ENCODE measurements at regions not wholly inside any gene's neighbourhood (a gene's known extent, or its start where the extent isn't known, plus 50 kb on each side); places are given as distances from the start of the nearest gene placed in this dataset.
"Not testable (repeated sequence)": the region's sequence is repeated elsewhere in the genome, so short reads cannot be mapped to it uniquely, and the experiment has no call there.

DNA sequence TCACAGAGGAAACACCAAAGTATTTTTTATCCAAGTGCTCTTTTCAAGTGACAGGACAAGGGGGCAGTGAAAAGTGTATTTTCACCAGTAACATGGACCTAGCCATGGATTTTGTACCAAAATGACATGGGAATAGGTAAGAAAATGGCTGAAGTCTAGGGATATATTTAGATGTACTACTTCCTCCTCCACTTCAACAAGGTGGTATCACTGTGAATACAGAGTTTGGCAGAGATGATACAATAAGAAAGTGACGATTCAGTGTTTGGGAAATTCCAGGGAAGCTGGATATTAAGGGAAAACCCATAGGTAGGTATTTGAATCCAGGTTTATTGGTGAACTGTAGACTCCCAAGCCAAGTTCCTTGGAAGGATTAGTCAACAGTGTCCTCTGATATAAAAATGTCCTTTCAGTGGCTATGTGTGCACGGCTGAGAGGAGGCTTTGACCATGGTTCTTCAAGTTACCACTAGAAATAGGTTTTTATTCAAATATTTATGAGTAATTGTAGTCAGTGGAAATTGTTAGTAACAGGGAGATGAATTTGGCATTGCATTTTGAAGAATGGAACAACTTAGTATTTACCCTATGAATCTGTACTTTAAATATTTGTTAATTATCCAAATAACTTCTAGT is 356.0 kb upstream of the CITED2 start:
- no peak for DNase-seq (ENCODE audit: low read depth in 2 of 2)

DNA sequence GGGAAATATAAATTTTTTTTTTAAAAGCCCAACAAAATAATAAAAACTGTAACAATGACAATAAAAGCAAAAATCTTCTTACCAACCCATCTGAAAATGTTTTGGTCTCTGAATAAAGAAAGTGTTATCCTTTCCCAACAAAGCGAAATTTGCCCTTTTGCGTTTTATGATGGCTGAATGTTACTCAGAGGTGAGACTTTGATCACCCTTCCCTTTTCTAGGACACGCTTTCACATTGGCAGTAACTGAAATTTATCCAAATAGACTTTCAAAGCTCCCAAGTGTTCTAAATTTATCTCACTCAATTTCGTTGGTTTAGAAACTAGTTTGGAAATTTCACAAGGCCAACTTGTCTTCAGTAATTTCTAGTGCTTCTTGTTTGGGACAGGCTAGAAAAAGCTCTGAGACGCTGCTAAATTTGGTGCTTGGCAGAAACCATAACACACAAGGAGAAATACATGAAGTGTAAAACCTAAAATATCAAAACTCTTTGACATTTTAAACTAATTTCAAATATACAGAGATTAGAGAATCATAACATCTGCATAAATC is 354.5 kb upstream of the CITED2 start:
- no peak for DNase-seq (ENCODE audit: low read depth in 2 of 2)

DNA sequence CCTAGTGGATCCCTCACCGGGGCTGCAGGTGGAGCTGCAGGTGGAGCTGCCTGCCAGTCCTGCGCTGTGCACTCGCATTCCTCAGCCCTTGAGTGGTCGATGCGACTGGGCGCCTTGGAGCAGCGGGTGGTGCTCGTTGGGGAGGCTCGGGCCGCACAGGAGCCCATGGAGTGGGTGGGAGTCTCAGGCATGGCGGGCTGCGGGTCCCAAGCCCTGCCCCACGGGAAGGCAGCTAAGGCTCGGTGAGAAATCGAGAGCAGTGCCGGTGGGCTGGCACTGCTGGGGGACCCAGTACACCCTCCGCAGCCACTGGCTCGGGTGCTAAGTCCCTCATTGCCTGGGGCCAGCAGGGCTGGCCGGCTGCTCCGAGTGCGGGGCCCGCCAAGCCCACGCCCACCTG is 351.8 kb upstream of the CITED2 start:
- DNase-seq (ENCODE audit: low read depth in 2 of 2), result not testable (repeated sequence)

DNA sequence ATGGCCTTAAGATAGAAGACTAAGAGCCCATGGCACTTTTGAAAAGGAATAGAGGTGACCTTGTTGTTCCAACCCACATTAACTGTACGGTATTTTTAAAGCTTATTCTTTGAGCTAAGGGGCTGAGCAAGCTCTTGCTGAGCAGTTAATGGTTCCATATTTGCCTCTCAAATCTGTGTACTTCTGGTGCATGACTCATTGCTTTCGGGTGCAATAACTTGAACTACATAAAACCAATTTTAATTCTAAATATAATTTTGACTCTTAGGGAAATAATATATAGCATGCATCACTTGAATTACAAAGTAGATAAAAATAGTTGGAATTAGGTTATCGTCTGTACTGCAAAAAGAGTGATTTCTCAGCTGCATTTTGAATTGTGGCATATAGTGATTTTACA is 348.1 kb upstream of the CITED2 start:
- DNase-seq (ENCODE audit: low read depth in 2 of 2), result no peak

DNA sequence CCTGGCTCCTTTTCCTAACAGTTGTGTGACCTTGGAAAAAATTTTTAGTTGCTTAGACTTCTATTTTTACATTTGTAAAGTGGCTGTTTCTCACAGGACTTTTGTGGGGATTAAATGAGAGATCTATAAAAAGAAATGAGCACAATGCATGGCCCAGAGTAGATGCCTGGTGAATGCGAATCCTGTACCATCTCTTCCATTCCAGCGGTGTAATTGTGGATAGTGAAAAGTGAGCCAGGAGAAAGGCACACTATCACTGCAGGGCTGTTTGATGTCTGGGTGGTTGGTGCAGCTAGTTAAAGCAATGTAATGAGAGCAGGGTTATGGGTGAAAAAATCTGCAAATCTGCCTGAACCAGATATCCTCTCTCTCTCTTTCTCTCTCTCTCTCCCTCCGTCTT is 347.5 kb upstream of the CITED2 start:
- no peak for DNase-seq (ENCODE audit: low read depth in 2 of 2)

DNA sequence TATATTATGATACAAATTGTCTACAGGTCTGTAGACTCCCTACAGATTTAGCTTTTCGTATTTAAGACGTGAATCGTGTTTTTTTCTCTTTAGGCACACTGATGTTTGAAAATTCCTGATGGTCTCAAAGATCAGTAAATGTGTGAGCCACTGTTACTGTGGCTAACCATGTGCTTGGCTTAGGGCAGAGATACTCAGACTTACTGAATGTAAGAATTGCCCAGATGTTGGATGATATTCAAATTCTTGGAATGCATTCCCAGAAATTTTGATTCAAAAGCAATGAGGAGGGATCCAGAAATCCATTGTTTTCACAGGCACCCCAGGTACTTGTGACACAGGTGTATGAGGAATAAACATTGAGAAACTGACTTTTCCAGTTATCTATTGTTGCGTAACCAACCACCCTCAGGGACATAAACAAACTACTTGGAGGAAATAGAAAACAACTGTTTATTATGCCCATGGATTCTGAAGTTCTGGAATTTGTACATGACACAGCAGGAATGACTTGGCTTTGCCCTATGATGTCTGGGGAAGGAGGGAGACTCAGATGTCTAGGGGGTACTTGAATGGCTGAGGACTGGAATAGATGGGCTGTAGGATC is 339.6 kb upstream of the CITED2 start:
- DNase-seq (ENCODE audit: low read depth in 2 of 2), result no peak

DNA sequence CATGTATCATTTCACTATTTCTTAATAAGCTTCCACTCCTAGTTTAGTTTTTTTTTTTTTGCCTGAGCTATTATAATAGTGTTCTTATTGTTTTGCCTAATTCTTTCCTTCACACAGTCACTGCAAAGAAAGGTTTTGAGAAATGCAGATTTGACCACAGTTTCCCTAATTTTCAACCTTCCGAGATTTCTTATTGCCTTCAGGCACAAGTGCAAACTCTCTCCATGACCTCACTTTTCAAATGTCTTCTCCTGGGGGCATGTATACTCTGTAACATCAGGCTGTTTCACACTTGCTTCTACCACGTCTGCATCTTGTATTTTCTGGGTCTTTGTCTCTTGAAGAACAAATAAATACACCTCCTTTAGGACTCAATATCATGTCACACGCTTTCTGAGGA is 339.0 kb upstream of the CITED2 start:
- no peak for DNase-seq (ENCODE audit: low read depth in 2 of 2)

DNA sequence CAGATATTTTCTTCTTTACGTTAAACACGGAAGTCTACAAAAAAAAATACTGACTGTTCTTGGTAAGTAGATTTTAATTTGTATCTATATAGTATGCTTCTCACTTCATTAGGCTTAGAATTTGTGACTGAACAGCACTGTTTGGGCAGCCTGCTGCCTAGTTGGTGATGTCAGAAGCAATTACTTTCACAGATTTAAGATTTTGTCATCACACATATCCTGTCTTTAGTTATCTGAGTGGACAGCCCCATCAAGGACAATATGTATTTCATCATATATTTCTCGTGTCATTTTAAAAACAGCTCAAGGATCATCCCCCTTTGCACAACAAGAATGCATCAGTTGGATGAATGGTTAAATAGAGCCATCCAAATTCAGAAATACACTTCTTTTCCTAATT is 338.4 kb upstream of the CITED2 start:
- DNase-seq (ENCODE audit: low read depth in 2 of 2), result no peak

DNA sequence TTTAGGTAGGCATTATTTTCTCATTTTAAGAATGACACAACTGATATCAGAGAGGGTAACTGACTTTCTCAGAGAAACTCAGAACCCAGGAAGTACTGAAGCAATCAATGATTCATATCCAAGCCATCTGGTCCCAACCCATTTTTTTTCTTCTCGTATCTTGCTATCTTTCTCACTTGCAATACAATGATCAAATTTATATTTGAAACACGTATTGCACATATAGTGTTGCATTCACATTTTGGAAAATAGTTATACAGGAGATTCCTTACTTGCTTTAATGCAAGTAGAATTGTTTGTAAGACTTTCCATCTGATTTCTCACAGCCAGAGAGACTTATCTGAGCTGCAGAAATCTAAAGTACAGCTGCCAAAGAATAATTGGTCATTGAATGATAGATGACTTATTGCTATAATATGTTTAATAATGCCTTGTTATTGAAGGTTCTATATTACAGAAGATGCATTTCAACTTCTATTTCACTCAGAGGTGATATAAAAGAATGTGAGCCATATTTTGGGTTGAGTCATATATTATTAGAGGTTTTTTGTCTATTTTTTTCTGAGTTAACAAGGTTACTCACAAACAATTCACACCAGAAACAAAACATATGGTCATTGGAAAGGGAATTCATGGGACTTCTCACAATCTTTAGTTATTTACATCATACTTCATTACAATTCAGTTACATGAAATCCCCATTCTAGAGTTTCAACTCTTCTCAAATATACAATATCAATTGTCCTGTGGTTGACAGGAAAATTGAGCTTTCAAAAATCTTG is 337.5 kb upstream of the CITED2 start:
- no peak for DNase-seq (ENCODE audit: low read depth in 2 of 2)

DNA sequence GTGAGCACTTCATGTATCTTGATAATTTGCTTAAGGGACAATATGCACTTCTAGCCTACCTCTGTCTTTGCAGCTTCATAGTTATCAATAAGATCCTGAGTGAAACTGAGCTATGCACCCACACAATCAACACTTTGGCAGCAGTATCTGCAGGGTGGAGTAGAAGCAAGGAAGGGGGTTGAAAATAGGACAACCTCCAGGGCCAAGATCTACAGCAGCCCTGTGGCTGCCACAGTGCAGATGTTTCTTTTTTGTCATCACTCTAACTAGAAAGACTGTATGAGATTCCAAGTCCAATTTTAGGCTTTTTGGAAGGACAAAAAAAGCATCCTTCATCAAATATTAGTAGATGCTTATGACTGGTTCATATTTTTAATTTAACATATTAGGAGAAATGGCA is 336.1 kb upstream of the CITED2 start:
- no peak for DNase-seq (ENCODE audit: low read depth in 2 of 2)

DNA sequence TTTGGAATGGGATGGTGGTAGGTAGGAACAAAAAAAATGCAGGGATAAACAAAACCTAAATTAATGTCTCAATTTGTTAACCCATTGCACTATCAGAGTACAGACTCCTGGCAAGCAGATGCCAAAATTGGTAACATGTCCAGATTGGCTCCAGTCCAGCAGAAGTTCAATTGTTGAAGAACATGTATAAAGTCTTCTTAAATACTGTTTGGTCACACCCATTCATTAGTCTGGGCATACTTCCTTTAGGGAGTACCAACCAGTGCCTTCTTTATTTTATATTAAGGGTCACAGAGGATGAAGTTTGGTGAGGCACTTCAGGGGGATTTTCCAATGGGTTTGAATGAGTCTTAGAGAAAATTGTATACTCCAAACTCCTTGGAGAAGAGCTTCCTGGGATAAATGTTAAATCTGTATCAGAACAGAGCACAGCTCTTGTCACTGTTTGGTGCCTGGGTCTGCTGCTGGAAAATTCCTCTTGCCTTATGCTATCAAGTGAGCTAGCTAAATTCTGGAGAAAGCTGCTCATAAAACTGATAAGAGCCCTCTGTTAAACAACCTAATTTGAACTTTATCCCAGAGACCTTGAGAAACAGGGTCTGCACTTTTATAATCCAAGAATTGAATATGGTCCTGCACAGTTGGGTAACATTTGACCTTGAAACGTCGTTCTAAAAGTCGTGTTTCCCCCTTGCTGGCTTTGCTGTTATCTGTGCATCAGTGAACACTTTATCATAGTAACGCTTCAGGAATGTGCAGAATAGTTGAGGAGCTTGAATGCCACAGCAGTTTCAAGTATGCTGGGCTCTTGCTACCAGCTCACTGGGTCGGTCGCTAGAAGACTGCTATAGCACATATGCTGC is 334.1 kb upstream of the CITED2 start:
- DNase-seq (ENCODE audit: low read depth in 2 of 2), result no peak

DNA sequence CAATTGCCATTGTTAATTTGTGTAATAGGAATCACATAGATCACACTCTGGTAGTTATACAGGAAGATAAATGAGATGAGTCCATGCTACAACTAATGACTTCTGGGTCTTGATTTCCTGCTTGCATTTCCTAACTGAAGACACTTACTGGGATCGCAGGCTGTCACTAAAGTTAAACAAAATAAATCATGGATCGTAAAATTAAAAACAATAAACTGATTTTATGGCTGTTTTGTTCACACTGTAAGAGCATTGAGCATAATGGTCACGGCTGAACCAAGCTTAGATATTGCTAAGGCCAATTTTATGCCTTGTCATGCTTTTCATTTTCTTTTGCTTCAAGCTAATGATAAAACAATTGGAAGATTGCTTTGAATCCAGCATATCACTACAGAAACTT is 332.5 kb upstream of the CITED2 start:
- DNase-seq (ENCODE audit: low read depth in 2 of 2), result no peak

DNA sequence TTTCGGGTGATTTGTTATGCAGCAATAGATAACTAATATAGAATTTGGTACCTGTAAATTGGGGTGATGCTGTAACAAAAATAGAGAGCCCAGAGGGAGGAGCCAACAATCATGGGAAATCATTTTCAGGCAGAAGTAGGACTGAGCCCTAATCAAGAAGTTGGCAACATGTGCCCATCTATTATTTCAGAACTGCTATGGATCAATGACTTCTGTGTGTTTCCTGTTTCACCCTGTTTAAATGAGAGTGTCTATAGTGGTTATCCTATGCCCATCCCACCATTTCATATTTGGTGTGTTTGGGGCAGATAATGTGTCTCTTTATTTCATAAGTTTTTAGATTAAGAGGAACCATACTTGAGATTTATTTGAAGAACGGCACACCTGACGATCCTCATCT is 330.8 kb upstream of the CITED2 start:
- no peak for DNase-seq (ENCODE audit: low read depth in 2 of 2)

DNA sequence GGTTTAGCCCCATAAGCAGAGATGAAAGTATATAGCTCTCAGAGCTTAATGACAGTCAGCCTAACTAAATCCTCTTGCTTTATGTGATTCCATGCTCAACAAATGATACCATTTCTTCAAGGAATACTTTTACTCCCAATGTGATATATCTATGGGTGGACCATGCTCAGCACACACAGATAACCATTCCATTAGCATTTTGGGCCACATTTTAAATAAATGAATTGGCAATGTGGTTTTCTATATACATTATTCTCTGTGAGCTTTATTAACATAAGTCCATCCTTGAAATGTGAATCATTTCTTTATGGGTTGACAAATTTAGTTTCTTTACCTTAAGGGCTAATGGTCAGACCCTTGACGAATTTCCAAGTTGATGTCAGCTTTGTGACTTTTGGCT is 329.3 kb upstream of the CITED2 start:
- DNase-seq (ENCODE audit: low read depth in 2 of 2), result no peak

DNA sequence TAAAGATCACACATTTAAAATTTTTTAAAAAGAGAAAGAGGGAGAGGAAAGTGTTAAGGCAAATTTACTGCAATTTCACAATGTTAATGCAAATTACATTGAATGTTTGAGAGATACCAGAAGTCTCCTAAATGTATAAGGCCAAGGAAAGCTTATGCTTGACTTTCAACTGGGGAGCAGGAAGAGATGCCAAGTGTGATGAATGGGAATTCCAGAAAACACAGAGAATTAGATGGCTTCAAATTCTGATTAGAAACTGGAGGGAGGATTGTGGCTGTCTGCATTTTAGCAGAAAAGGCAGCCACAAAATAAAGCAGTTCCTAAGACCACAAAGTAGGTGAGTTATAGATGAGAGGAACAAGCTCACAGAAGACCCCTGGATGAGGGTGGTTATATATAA is 328.3 kb upstream of the CITED2 start:
- no peak for DNase-seq (ENCODE audit: low read depth in 2 of 2)

DNA sequence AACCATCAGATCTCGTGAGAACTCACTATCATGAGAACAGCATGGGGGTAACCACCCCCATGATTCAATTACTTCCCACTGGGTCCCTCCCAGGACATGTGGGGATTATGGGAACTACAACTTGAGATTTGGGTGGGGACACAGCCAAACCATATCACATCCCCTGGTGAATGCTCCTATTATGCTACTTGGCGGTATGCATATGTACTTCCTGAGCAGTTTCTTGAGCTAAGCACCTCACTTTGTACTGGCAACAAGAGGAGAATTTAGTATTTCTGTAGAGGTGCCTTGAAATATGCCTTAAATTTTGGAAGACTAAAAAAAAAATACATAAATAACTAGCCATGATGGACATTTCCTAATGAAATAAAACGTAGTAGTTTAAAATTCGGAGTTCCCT is 327.2 kb upstream of the CITED2 start:
- DNase-seq (ENCODE audit: low read depth in 2 of 2), result no peak

DNA sequence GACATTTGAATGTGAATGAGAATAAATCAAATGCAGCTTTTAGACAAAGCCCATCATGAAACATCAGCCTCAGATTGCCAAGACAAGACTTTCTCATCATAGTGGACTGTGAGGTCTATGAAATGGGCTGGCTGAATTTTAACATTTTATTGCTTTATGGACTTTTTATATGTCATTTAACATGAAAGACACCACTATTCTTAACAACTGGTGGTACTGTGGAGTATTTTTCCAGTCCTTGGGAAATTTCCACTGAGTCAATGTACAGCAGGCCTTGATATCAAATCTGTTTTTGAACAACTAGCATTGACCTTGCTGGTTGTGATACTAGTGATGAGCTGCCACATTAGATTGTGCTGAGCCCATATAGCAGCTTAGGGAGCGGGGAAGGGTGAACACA is 326.6 kb upstream of the CITED2 start:
- no peak for DNase-seq (ENCODE audit: low read depth in 2 of 2)

DNA sequence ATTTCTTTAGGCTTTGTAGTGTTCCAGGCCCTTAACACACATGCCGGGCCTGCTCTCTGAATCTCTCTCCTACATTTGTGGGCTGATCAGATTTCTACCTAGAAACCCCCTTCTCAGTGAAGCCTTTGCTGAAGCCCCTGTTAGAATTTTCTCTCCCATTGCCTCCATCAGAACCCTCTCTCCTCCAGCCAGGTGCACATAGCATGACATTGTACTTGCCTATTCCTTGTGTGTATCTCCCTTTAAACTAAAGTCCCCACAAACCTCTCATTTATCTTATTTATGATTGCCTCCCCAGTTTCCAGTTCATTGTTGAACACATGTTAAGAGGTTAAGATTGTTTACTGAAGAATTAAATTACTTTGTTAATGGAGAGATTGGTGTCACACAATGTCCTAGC is 325.5 kb upstream of the CITED2 start:
- no peak for DNase-seq (ENCODE audit: low read depth in 2 of 2)

DNA sequence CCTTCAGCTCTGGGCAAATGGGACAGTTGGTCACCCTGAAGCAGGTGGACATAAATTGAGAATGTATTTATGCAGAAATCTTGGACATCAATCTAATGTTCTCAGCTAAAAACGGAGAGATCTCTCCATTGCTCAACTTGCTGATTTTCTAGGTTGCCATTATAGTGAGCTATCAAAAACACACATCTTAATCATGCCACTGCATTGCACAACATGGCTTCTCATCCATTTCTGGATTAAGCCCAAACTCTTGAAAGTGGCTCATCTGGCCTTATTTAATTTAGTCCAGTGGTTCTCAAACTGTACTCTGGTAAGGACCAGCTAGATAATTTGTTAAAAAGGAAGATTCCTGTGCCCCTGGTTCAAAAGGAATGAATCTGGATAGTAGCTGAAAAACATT is 324.9 kb upstream of the CITED2 start:
- DNase-seq (ENCODE audit: low read depth in 2 of 2), result no peak

DNA sequence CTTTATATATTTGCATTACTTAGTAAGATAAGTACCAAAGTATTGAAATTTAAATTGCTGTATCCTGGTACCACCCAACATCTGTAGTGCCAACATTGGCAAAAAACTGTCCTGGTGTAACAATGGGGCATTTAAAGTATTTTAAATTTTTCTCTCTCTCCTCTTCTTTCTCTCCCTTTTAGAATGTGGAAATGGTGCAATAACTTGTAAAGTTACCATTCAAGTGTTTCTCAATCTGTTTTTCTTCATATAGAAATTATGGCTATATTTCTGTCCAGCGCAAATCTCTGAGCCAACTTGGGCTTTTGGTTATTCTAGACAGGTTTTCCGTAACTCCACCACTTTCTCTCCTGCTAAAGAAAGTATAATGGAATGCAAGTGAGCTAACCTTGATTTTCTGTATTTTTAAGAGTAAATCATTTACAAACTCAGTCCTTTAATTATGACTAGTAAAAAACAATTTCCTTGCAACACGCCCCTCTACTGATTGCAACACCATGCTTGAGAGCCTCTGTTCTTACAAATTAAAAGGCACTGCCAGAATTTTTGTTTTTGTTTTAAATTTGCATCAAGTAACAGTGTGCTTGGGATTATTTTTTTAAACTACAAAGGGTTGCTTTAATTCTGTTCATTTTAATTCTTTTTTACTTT is 324.2 kb upstream of the CITED2 start:
- no peak for DNase-seq (ENCODE audit: low read depth in 2 of 2)

DNA sequence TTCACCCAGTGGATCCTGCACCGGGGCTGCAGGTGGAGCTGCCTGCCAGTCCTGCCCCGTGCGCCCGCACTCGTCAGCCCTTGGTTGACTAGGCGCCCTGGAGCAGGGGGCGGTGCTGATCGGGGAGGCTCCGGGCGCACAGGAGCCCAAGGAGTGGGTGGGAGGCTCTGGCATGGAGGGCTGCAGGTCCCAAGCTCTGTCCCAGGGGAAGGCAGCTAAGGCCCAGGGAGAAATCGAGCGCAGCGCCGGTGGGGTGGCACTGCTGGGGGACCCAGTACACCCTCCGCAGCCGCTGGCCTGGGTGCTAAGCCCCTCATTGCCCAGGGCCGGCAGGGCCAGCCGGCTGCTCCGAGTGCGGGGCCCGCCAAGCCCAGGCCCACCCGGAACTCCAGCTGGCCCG is 323.4 kb upstream of the CITED2 start:
- not testable (repeated sequence) for DNase-seq (ENCODE audit: low read depth in 2 of 2)

DNA sequence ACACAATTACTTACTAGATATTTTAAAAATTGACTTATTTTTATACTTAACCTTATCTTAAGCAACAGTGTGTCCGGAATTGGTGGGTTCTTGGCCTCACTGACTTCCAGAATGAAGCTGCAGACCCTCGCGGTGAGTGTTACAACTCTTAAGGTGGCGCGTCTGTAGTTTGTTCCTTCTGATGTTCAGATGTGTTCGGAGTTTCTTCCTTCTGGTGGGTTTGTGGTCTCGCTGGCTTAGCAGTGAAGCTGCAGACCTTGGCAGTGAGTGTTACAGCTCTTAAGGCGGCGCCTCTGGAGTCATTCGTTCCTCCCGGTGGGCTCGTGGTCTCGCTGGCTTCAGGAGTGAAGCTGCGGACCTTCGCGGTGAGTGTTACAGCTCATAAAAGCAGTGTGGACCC is 322.5 kb upstream of the CITED2 start:
- not testable (repeated sequence) for DNase-seq (ENCODE audit: low read depth in 2 of 2)
